NCI-H146 (cell line): ENCODE measurements at regions not wholly inside any gene's neighbourhood (a gene's known extent, or its start where the extent isn't known, plus 50 kb on each side); places are given as distances from the start of the nearest gene placed in this dataset.

Experiments used
- DNase-seq: peaks from one replicate; lab custom pipeline; 2025; lab: John Stamatoyannopoulos, UW

DNA sequence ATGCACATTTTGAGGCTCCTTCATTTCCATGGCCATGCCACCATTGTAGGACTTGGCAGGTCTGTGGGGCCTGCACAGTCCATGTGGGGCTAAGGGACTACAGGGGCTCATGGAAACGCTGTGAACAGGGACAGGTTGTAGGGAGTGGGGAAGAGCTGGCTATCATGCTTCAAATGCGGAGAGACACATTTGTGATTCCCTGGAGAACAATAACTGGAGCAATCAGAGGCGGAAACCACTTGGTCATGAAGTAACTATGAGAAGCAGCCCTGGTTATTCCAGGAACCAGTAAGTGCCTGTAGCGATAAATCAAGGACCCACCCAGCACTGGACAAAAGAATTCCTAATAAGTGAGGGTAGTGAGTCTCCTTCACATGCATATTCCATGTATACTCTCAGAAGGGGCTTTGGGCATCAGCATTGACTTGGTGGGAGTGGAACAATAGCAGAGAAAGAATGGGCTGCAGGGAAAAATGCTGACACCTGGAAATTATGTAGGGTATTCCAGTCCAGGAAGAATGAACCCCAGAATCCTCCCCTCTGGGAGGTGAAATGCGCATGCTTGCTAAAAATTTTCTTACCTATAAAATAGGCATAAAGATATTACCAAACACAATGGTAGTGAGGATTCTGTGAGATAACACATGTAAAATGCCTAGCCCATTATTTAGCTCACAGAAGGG lies 251.4 kb upstream of the ROPN1 start:
- DNase-seq = no peak

GRCh38 chr3:124246376-124246775 lies 254.5 kb upstream of the ROPN1 start:
- no peak for DNase-seq

DNA sequence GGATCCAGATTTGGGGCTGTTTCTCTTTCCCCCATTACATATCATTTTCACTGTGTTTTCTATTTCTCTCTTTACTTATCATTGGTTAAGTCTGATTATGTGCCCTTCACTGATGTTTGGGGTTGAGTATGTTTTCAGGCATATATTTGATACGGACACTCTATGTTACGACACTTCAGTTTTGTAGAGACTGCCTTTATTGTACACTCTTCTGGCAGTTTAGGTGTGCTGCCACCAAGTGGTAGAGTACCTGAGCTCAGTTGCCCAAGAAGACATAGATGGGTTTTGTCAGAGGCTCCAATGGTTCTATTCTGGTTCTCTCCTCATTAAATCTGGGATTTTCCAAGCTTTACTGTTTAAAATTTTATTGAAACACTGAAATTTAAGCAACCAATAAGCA lies 255.0 kb upstream of the ROPN1 start:
- peak; percentile 56 for DNase-seq

GRCh38 chr3:124248471-124249028 lies 256.6 kb upstream of the ROPN1 start:
- DNase-seq = no peak

GRCh38 chr3:124249038-124249437 lies 257.1 kb upstream of the ROPN1 start:
- DNase-seq = no peak

- DNase-seq = no peak
These were observed 258.1 kb upstream of the ROPN1 start for GRCh38 chr3:124250053-124250452.

DNA sequence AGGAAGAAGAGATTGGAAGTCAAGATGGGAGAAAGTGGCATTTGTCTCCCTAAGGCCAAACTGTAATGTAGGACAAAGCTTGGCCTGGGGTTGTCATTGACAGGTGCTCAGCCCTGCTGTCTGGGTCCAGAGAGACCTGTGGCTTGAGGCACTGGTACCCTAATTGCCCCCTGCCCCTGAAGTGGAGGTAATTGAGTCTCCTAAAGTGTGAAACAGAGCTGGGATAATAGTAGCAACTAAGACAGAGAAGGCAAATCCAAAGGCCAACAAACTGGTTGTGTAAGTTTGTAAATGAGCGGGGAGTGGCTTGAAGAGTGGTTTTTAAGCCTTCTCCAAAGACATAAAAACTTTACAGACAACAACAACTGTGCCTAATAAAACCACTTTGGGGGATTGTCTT lies 264.2 kb upstream of the ROPN1 start:
- DNase-seq = no peak

- no peak for DNase-seq
These were observed 264.7 kb upstream of the ROPN1 start for GRCh38 chr3:124256599-124256998.

- peak; percentile 30 for DNase-seq
These were observed 265.5 kb upstream of the ROPN1 start for GRCh38 chr3:124257336-124257864.

DNA sequence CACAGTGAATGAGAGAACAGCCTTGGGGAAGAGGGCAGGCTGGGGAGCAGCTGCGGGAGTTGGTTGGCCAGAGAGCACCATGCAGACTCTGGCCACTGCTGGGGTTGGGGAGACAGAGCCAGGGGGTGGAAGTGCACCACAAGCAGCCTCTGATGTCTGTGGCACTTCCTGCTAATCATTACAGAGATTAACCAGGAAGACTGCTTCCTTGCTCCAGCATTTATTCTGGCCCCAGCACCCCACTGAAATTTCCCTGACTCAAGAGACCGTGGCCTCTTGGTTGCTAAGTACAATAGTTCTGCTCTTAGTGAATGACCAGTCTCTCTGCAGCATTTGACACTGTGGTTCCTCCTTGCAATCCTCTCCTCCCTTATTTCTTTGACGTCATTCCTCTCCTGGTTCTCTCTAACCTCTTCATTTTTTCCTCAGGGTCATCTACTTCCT lies 266.2 kb upstream of the ROPN1 start:
- no peak for DNase-seq

DNA sequence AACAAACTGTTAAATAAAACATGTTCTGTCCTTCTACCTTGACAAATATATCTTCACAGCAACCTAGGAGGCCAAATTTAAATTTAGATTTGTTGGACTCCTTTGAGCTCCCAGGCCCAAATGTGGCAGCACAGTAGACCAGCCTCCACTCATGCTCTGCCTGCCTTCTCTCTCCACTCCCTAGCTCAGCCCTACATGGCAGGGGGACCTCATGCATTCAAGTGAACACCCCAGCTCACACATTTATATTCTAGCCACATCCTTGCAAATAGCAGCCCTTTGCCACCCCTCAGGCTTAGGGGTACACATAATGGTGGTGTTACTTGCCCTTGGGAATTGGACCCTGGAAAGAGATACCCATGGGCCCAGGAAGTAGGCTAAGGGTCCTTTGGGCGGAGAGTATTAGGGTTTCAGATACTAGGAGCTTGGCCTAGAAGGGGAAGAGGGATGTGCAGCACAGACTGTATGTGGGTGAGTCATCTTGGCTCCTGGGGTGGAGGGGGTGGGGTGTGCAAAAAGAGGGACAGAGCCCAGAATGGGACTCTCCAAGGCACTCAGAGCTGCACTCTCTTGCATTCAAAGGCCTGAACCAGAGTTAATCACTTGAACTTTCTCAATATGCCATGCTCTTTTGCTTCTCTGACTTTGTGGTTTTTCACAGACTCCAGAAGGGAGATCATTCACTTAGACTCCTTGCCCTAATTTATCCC lies 268.4 kb upstream of the ROPN1 start:
- DNase-seq = no peak

GRCh38 chr3:124261306-124261705 lies 269.4 kb upstream of the ROPN1 start:
- DNase-seq = no peak

GRCh38 chr3:124263168-124263567 lies 271.2 kb upstream of the ROPN1 start:
- DNase-seq = no peak

GRCh38 chr3:124264346-124264745 lies 272.4 kb upstream of the ROPN1 start:
- no peak for DNase-seq

- DNase-seq = peak; percentile 99
These were observed 274.6 kb upstream of the ROPN1 start for GRCh38 chr3:124266487-124266886.

GRCh38 chr3:124267406-124267805 lies 275.5 kb upstream of the ROPN1 start:
- no peak for DNase-seq

DNA sequence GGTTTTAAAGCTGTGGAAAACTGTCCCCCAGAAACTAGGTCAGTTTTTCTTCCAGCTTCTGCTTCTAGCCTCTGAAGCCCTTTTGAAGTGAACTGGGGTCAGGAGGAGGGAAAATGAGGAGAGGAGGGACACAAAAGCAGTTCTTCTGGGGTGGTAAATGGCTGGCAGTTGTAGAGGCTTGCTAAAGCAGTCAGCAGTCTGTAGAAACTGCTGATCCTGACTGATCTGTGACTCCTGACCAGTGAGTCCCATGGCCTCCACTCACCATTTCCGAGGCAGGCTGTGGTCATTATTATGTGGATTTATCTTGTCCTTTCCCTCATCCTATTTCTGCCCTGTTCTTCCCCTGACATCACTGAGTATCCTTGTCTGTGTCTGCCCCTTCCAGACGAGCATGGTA lies 276.4 kb upstream of the ROPN1 start:
- no peak for DNase-seq

DNA sequence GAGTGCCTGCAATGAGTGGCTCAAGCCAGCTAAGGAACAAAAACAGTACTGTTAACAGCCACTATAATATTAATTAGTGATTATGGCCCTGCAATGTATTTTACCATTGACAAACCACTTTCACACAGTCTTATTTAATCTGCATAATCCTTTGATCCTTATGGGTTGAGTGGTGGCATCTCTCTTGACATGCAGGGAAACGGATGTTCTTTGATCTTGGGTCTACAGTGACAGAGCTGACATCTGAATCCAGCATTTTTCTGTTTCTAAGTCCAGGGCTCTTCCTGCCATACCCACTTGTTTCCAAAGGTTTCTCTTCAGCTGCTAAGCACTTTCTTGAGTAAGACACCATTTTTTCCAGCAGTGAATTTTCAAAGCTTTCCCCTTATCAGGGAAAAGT lies 277.7 kb upstream of the ROPN1 start:
- DNase-seq = no peak

DNA sequence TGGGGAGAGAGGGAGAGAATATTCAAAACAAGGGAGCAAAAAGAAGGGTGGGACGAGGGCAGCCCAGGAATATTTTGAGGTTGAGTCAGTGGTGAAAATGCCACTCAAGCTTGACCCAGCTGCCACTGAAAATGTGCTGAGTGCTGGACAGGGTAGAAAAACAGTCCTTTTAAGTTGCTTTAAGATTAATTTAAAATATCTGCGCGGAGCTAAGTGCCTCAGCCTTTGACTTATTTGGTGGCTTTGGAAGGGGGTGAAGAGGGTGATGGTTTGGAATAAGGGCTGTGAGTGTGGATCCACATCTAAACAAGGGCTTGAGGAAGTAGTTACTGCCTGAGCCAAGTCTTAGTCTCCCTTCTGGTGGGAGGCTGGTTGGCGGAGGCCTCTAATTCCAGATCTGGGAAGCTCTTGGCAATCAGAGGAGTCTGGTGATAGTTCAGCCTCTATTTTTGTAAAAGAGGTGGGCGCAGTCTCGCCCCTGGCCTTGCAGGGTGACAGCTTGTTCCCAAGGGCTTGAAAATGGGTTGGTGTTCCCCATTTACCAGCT lies 280.8 kb upstream of the ROPN1 start:
- DNase-seq = no peak

DNA sequence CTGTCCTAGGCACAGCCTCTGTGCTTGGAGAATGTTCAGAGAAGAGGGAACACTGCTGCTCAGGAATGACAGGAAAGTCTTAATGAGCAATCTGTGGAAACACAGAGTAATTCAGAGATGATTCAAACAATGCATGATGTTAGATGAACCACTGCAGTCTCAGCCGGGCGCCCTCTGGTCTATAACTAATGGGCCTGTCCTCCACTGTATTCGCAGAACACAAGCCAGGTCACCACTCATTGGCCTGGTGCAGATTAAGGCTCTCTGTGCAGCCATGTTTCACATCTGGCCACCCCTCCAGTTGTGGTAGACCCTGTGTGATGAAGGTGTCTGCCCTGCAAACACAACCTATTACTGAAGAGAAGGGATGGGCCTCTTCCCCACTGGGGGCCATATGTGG lies 281.7 kb upstream of the ROPN1 start:
- DNase-seq = no peak

DNA sequence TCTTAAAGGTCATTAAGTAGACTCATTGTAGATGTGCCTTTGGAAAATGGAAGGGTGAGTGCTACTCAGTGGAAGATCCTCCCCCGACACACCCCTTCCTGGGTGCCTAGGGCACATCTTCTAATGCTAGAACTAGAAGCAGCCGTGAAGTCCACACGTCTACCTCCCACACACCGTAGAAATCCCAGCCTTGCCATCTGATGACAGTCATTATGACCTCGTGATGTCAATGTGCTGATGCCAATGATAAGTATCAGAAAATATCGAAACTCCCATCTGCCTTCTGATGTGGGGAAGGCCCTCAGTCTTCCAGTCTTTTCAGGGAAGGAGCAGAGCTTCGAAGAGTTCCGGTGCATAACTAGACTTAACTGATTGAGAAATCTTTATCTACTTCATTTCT lies 282.1 kb upstream of the ROPN1 start:
- no peak for DNase-seq

GRCh38 chr3:124275412-124275811 lies 283.5 kb upstream of the ROPN1 start:
- no peak for DNase-seq

DNA sequence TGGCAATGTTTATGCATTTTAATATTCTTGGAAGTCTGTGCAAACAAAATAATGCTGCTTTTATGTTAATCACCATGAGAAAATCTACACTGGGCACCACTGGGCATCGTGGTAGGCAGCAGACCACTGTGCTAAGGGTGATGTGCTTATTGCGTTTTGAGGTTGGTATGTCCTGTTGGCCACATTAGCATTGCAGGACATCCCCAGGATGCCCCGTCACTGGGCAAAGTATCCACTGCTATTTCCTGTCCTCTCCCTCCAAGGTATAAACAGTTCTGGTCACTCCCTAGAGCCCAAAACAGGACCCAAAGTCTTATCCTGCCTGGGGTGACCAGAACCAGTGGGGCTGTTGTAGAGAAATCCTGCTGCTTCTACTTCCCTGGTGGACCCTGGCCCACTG lies 284.2 kb upstream of the ROPN1 start:
- no peak for DNase-seq
